ENCODE measurements at regions not wholly inside any gene's neighbourhood (a gene's known extent, or its start where the extent isn't known, plus 50 kb on each side); places are given as distances from the start of the nearest gene placed in this dataset.

DNA sequence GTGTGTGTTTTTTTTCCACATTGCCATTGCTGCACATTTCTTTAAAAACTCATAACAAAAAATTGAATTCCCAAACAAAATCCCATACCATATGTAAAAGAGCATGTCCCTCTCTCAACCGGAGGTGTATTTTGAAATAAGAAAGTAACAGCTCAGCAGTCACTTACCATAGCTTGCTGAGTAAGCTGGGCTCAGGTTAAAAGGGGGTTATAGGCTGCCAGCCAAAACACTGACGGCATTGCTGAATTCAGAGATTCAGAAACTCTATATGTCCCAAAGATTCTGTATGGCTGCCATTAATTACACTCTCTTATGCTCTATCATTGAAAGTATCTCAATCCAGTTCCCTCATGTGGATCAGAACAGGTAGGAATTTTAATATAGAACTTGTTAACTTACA, 276.0 kb downstream of the FOXG1 start:
- no peak for DNase-seq
- no peaks in the 10 kb centered on the region for H3K4me1 Mint-ChIP-seq
- intact Hi-C loops (cut with micrococcal nuclease): no loop called here
- no peaks in the 10 kb centered on the region for H3K36me3 Mint-ChIP-seq (ENCODE audit: low read depth)
- no peak for ATAC-seq (ENCODE audit: low read depth)
- peaks cover 4% of the 10 kb centered on the region for H3K9me3 Mint-ChIP-seq
- CTCF ChIA-PET: no interaction called here
- POLR2A ChIA-PET: no interaction called here
- no peaks in the 10 kb centered on the region for H3K27me3 Mint-ChIP-seq
- H3K27ac Mint-ChIP-seq: no peak overlapping the region
- no peak overlapping the region for H3K4me3 Mint-ChIP-seq
- TF ChIP-seq, protein P1, sequence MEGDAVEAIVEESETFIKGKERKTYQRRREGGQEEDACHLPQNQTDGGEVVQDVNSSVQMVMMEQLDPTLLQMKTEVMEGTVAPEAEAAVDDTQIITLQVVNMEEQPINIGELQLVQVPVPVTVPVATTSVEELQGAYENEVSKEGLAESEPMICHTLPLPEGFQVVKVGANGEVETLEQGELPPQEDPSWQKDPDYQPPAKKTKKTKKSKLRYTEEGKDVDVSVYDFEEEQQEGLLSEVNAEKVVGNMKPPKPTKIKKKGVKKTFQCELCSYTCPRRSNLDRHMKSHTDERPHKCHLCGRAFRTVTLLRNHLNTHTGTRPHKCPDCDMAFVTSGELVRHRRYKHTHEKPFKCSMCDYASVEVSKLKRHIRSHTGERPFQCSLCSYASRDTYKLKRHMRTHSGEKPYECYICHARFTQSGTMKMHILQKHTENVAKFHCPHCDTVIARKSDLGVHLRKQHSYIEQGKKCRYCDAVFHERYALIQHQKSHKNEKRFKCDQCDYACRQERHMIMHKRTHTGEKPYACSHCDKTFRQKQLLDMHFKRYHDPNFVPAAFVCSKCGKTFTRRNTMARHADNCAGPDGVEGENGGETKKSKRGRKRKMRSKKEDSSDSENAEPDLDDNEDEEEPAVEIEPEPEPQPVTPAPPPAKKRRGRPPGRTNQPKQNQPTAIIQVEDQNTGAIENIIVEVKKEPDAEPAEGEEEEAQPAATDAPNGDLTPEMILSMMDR (IDR thresholded peaks at IDR 0.05): no peak

DNA sequence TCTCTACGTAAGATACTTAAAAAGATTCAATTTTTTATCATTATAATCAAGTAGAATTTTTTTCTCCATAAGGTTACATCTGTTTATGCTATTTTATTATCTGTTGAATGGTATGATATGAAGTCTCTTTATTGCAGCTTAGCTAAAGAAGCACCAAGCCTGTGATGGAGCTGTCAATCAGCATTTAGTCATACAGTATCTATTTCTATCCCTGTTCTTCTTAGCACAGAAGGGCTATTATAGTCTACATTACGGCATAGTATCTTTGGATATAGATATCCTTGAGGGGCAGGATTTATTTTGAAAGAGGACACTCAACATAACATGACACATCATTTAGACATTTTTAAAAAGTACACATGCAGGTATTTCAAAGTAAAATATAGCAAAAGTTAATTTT, 277.1 kb downstream of the FOXG1 start:
- CTCF ChIA-PET: no interaction called here
- H3K9me3 Mint-ChIP-seq: peaks cover 6% of the 10 kb centered on the region
- no peak for DNase-seq
- intact Hi-C loops (cut with micrococcal nuclease): no loop called here
- no peaks in the 10 kb centered on the region for H3K27me3 Mint-ChIP-seq
- no peaks in the 10 kb centered on the region for H3K4me1 Mint-ChIP-seq
- no peaks in the 10 kb centered on the region for H3K36me3 Mint-ChIP-seq (ENCODE audit: low read depth)
- no peak overlapping the region for H3K4me3 Mint-ChIP-seq
- no peak overlapping the region for H3K27ac Mint-ChIP-seq
- TF ChIP-seq, protein P1 (IDR thresholded peaks at IDR 0.05): no peak
- POLR2A ChIA-PET: no interaction called here
- no peak for ATAC-seq (ENCODE audit: low read depth)

DNA sequence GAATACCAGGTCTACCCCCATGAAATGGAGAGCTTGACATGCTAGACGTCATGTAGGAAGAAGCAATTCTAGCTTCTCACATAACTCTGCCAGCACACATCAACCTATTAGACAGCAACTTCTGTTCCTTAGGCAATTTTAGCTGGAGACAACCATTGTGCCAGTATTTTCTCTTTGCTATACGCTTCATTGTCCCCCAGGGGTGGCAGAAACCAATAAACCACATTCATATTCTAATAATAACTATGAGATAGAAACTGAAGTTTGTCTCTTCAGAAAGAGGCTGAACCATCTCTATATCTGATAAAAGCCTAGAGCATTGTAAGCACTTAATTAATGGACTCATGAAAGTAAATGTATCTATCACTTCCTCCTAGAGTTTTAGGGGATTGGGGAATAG, 278.6 kb downstream of the FOXG1 start:
- TF ChIP-seq, protein P1 (IDR thresholded peaks at IDR 0.05): no peak
- intact Hi-C loops (cut with micrococcal nuclease): no loop called here
- ATAC-seq (ENCODE audit: low read depth): no peak
- H3K36me3 Mint-ChIP-seq (ENCODE audit: low read depth): no peaks in the 10 kb centered on the region
- no peak for DNase-seq
- H3K4me1 Mint-ChIP-seq: no peaks in the 10 kb centered on the region
- no peaks in the 10 kb centered on the region for H3K27me3 Mint-ChIP-seq
- no peak overlapping the region for H3K4me3 Mint-ChIP-seq
- no peak overlapping the region for H3K27ac Mint-ChIP-seq
- ChIA-PET CTCF (no interaction called here), POLR2A (no interaction called here)
- H3K9me3 Mint-ChIP-seq: peaks cover 8% of the 10 kb centered on the region

DNA sequence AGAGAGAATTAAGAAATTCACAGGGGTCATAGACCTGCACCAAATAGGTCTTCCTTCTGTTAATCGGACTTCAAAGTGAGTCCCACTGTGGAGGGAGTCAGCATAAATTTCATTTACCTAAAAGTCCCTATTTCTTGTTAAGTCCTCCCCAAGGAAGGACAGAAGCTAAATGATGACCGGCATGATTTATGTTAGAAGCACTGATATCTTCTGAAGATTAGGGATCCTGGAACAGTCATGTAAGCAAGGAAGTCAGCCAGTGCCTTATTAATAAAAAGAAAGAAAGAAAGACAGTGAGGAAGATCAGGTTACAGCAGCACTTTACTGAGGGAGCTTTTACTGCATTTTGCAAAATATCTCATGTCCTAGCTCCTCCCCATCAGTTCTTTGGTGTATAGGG, 287.5 kb downstream of the FOXG1 start:
- Mint-ChIP-seq H3K27me3 (no peaks in the 10 kb centered on the region), H3K4me3 (no peak overlapping the region), H3K4me1 (no peaks in the 10 kb centered on the region), H3K36me3 (ENCODE audit: low read depth) (no peaks in the 10 kb centered on the region), H3K9me3 (peaks cover 5% of the 10 kb centered on the region), H3K27ac (no peak overlapping the region)
- ATAC-seq (ENCODE audit: low read depth): no peak
- POLR2A ChIA-PET: no interaction called here
- TF ChIP-seq, protein P1 (IDR thresholded peaks at IDR 0.05): no peak
- DNase-seq: no peak
- intact Hi-C loops (cut with micrococcal nuclease): no loop called here
- CTCF ChIA-PET: no interaction called here

DNA sequence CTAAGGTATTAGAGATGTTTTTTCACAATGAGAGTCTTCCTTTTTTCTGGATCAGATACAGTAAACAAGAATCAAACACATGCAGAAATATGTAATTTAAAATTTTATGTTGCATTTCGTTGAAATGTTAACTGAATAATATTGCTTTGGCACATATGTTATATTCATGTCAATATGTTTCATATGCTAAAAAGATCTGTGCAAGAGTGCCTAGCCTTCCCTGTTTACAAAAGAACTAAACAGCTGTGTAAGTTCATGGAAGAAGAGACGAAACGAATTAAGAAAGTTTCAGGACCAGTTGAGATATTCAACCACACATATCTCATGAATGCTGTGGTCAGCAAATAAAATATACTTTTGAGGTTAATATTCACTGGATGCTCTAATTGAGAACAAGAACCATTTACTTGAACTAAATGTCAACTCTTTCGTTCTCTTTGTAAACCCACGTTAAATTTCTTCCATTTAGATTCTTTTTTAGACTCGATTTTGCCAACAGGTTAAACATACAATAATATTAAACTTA, 289.5 kb downstream of the FOXG1 start:
- ChIA-PET POLR2A (no interaction called here), CTCF (no interaction called here)
- Mint-ChIP-seq H3K27me3 (no peaks in the 10 kb centered on the region), H3K36me3 (ENCODE audit: low read depth) (no peaks in the 10 kb centered on the region), H3K4me3 (no peak overlapping the region), H3K9me3 (peaks cover 2% of the 10 kb centered on the region), H3K4me1 (no peaks in the 10 kb centered on the region), H3K27ac (no peak overlapping the region)
- DNase-seq (no peak), ATAC-seq (ENCODE audit: low read depth) (no peak)
- intact Hi-C loops (cut with micrococcal nuclease): no loop called here
- TF ChIP-seq, protein P1 (IDR thresholded peaks at IDR 0.05): no peak

Measured in activated B cell treated with CpG ODN at 0.5 μM for 24 hours (primary cell).